ENCODE measurements at regions not wholly inside any gene's neighbourhood (a gene's known extent, or its start where the extent isn't known, plus 50 kb on each side); places are given as distances from the start of the nearest gene placed in this dataset.

- TF ChIP-seq CTCF (IDR thresholded peaks at IDR 0.05): no peak
- TF ChIP-seq POLR2A (IDR thresholded peaks at IDR 0.05): no peak
Observed at GRCh38 chr2:195532255-195532627, 124.8 kb upstream of the SLC39A10 start.
